Adipocyte (in vitro differentiated cells): ENCODE measurements at regions not wholly inside any gene's neighbourhood (a gene's known extent, or its start where the extent isn't known, plus 50 kb on each side); places are given as distances from the start of the nearest gene placed in this dataset.
A peak's percentile ranks its signal among the peaks of the same experiment; 100 is the strongest.

Experiments used
- DNase-seq: peaks from one replicate; pipeline ENCODE4 v3.0.0-alpha.2; 2015; ENCODE audit warnings: low read depth
- H3K27me3 ChIP-seq: replicated peaks from 2 replicates; pipeline ENCODE4 v1.7.0; 2013; ENCODE audit warnings: mild to moderate bottlenecking, low read length, moderate library complexity; ENCODE audit not compliant: control insufficient read depth, insufficient read depth
- H3K36me3 ChIP-seq: 2 replicates; pipeline ENCODE4 v1.7.0; 2013; ENCODE audit warnings: low read length, mild to moderate bottlenecking, moderate library complexity; ENCODE audit not compliant: control insufficient read depth, insufficient read depth, severe bottlenecking
- H3K4me1 ChIP-seq: 2 replicates; pipeline ENCODE4 v1.7.0; 2013; ENCODE audit warnings: mild to moderate bottlenecking, low read length, moderate library complexity; ENCODE audit not compliant: control insufficient read depth, insufficient read depth
- H3K4me3 ChIP-seq: 2 replicates; pipeline ENCODE4 v1.7.0; 2013; ENCODE audit warnings: mild to moderate bottlenecking, low read length, moderate library complexity
- H3K9ac ChIP-seq: 2 replicates; pipeline ENCODE4 v1.7.0; 2013; ENCODE audit warnings: mild to moderate bottlenecking, low read length, moderate library complexity
- H3K9me3 ChIP-seq: 2 replicates; pipeline ENCODE4 v1.7.0; 2013; ENCODE audit warnings: mild to moderate bottlenecking, low read length, moderate library complexity; ENCODE audit not compliant: control insufficient read depth

DNA sequence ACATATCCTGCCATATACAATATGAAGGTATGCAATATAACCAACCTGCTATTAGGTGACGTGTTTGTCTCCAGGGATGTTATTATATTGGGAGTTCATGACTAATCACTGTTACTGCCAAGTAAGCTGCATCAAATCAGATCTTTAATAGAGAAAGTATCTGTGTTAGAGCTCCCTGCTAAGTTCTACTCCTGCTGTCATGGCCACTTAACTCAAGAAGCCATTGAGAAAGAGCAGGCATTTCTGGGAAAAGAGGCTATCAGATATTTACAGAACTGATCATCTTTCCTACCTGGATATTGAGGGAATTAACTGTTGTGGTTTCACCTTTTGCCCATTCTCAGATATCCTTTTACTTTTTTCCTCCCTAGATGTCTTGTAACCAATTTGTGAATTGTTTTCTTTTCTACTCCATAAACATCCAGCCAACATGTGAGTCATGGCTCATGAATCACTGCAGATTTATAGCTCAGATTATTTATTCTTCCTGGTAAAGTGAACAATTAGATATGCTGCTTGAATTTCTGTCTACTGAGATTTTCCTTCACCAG lies 634.8 kb upstream of the FAM174A start:
- DNase-seq: peak; percentile 2
- no peak overlapping the region for H3K9ac ChIP-seq
- no peaks in the 10 kb centered on the region for H3K27me3 ChIP-seq
- H3K4me3 ChIP-seq: no peak overlapping the region
- no peaks in the 10 kb centered on the region for H3K36me3 ChIP-seq
- no peaks in the 10 kb centered on the region for H3K9me3 ChIP-seq
- peaks cover 4% of the 10 kb centered on the region for H3K4me1 ChIP-seq

- Histone ChIP-seq H3K4me3 (no peak overlapping the region), H3K9ac (no peak overlapping the region), H3K9me3 (no peaks in the 10 kb centered on the region), H3K27me3 (no peaks in the 10 kb centered on the region), H3K4me1 (no peaks in the 10 kb centered on the region), H3K36me3 (no peaks in the 10 kb centered on the region)
- DNase-seq: no peak
These were observed 655.2 kb upstream of the FAM174A start for GRCh38 chr5:99879791-99880511.

GRCh38 chr5:99878830-99879229 lies 656.3 kb upstream of the FAM174A start:
- H3K4me1 ChIP-seq: no peaks in the 10 kb centered on the region

GRCh38 chr5:99866740-99867139 lies 668.4 kb upstream of the FAM174A start:
- Histone ChIP-seq H3K4me1 (no peaks in the 10 kb centered on the region), H3K27me3 (no peaks in the 10 kb centered on the region), H3K9me3 (no peaks in the 10 kb centered on the region), H3K36me3 (no peaks in the 10 kb centered on the region), H3K4me3 (no peak overlapping the region), H3K9ac (no peak overlapping the region)
- no peak for DNase-seq

More at GRCh38 chr5:99878830-99879229, 656.3 kb upstream of the FAM174A start:
- H3K27me3 ChIP-seq: no peaks in the 10 kb centered on the region
- no peaks in the 10 kb centered on the region for H3K36me3 ChIP-seq
- no peaks in the 10 kb centered on the region for H3K9me3 ChIP-seq
- H3K4me3 ChIP-seq: no peak overlapping the region
- H3K9ac ChIP-seq: no peak overlapping the region
- DNase-seq: no peak

GRCh38 chr5:99865159-99865558 lies 670.0 kb upstream of the FAM174A start:
- DNase-seq: no peak
- H3K4me1 ChIP-seq: no peaks in the 10 kb centered on the region
- H3K4me3 ChIP-seq: no peak overlapping the region
- no peaks in the 10 kb centered on the region for H3K36me3 ChIP-seq
- no peak overlapping the region for H3K9ac ChIP-seq
- no peaks in the 10 kb centered on the region for H3K9me3 ChIP-seq
- no peaks in the 10 kb centered on the region for H3K27me3 ChIP-seq

DNA sequence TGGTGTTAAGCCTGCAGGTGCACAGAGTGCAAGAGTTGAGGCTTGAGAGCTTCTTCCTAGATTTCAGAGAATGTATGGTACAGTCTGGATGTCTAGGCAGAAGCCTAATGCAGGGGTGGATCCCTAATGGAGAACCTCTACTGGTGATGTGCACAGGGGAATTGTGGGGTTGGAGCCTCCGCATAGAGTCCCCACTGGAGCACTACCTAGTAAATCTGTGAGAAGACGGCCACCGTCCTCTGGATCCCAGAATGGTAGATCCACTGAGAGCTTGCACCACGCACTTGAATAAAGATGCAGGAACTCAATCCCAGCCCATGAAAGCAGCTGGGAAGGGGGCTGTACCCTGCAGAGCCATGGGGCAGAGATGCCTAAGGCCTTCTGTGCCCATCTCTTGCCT lies 699.4 kb upstream of the FAM174A start:
- no peak for DNase-seq
- Histone ChIP-seq H3K9ac (no peak overlapping the region), H3K4me1 (no peaks in the 10 kb centered on the region), H3K4me3 (no peak overlapping the region), H3K9me3 (no peaks in the 10 kb centered on the region), H3K36me3 (no peaks in the 10 kb centered on the region), H3K27me3 (no peaks in the 10 kb centered on the region)

DNA sequence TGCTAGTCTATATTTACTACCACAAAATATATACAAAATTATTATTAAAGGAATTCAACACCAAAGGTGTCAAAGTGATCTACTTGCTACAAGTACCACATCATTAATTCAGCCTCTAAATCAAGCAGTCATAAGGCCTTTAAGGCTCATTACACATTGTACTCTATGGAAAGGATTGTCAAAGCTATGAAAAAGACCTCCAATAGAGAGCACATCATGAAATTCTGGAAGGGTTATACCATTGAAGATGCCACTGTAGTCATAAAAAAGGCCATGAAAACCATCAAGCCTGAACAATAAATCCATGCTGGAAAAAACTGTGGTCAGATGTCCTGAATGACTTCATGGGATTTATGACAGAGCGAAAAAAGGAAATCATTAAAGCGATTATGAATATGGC lies 708.0 kb upstream of the FAM174A start:
- no peak overlapping the region for H3K4me3 ChIP-seq
- no peak overlapping the region for H3K9ac ChIP-seq
- DNase-seq: no peak
- H3K9me3 ChIP-seq: no peaks in the 10 kb centered on the region
- no peaks in the 10 kb centered on the region for H3K4me1 ChIP-seq
- H3K36me3 ChIP-seq: no peaks in the 10 kb centered on the region
- no peaks in the 10 kb centered on the region for H3K27me3 ChIP-seq

GRCh38 chr5:99817796-99818195 lies 717.4 kb upstream of the FAM174A start:
- no peaks in the 10 kb centered on the region for H3K27me3 ChIP-seq
- no peak overlapping the region for H3K4me3 ChIP-seq

GRCh38 chr5:99814321-99815063 lies 720.7 kb upstream of the FAM174A start:
- Histone ChIP-seq H3K9me3 (peaks cover 7% of the 10 kb centered on the region), H3K4me1 (no peaks in the 10 kb centered on the region), H3K9ac (no peak overlapping the region), H3K27me3 (no peaks in the 10 kb centered on the region), H3K4me3 (no peak overlapping the region), H3K36me3 (no peaks in the 10 kb centered on the region)
- DNase-seq: no peak

More at GRCh38 chr5:99817796-99818195, 717.4 kb upstream of the FAM174A start:
- Histone ChIP-seq H3K36me3 (no peaks in the 10 kb centered on the region), H3K4me1 (no peaks in the 10 kb centered on the region), H3K9me3 (no peaks in the 10 kb centered on the region), H3K9ac (no peak overlapping the region)
- no peak for DNase-seq

GRCh38 chr5:99808657-99809230 lies 726.4 kb upstream of the FAM174A start:
- Histone ChIP-seq H3K9me3 (peaks cover 7% of the 10 kb centered on the region), H3K9ac (no peak overlapping the region), H3K4me1 (no peaks in the 10 kb centered on the region), H3K36me3 (no peaks in the 10 kb centered on the region), H3K27me3 (no peaks in the 10 kb centered on the region), H3K4me3 (no peak overlapping the region)
- DNase-seq: no peak

DNA sequence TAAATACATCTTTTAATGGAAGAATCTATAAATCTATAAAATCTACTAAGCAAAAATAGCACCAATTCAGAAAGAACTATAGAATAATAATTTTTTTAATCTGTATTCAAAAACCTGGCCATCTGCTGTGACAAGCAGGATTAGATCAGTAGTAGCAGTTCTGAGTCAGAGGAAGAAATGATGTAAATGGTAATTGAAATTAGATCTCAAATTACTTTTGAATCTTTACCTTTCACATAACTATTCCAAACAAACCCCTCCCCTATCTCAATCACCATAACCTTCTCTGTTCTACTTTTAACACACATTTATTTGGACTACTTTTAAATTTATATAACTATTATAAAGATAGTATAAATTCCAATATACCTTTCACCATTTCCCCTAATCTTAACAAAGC lies 727.8 kb upstream of the FAM174A start:
- no peak for DNase-seq
- H3K9me3 ChIP-seq: peaks cover 7% of the 10 kb centered on the region
- no peaks in the 10 kb centered on the region for H3K36me3 ChIP-seq
- H3K4me1 ChIP-seq: no peaks in the 10 kb centered on the region
- H3K4me3 ChIP-seq: no peak overlapping the region
- H3K9ac ChIP-seq: no peak overlapping the region
- H3K27me3 ChIP-seq: no peaks in the 10 kb centered on the region
